GM23338 (cell line): ENCODE measurements at regions not wholly inside any gene's neighbourhood (a gene's known extent, or its start where the extent isn't known, plus 50 kb on each side); places are given as distances from the start of the nearest gene placed in this dataset.

ENCODE experiments used
- ATAC-seq: fragments of 200-7000 bp; cut with Tn5 transposase; 3 replicates; pipeline ENCODE4 v1.9.1; 2020
- DNase-seq: peaks from one replicate; pipeline ENCODE4 v3.0.0-alpha.2; 2015; ENCODE audit warnings: low spot score
- H2AFZ ChIP-seq: fragments of 200-600 bp; sonication (generic); 2 replicates; pipeline ENCODE4 v1.8.0; 2016; ENCODE audit warnings: antibody characterized with exemption, mild to moderate bottlenecking, moderate library complexity
- H3F3A ChIP-seq: fragments of 200-600 bp; sonication (generic); replicated peaks from 2 replicates; pipeline ENCODE4 v1.8.0; 2017; ENCODE audit warnings: antibody characterized with exemption, mixed run types, low read depth
- H3K27ac ChIP-seq: fragments of 200-600 bp; sonication (generic); 2 replicates; pipeline ENCODE4 v1.6.1; 2016; ENCODE audit warnings: low read depth
- H3K27me3 ChIP-seq: fragments of 200-600 bp; sonication (generic); 2 replicates; pipeline ENCODE4 v1.8.0; 2016; ENCODE audit warnings: mild to moderate bottlenecking, mixed run types, moderate library complexity; ENCODE audit not compliant: insufficient read depth
- H3K36me3 ChIP-seq: fragments of 200-600 bp; sonication (generic); 2 replicates; pipeline ENCODE4 v1.8.0; 2016; ENCODE audit warnings: mild to moderate bottlenecking; ENCODE audit not compliant: insufficient read depth
- H3K4me1 ChIP-seq: fragments of 200-600 bp; sonication (generic); 2 replicates; pipeline ENCODE4 v1.8.0; 2016; ENCODE audit warnings: mild to moderate bottlenecking, moderate library complexity; ENCODE audit not compliant: insufficient read depth
- H3K4me2 ChIP-seq: fragments of 200-600 bp; sonication (generic); 2 replicates; pipeline ENCODE4 v1.7.1; 2017; ENCODE audit warnings: mixed run types
- H3K4me3 ChIP-seq: fragments of 200-600 bp; sonication (generic); 2 replicates; pipeline ENCODE4 v1.6.1; 2016; ENCODE audit warnings: mixed run types
- H3K79me2 ChIP-seq: fragments of 200-600 bp; sonication (generic); replicated peaks from 2 replicates; pipeline ENCODE4 v1.8.0; 2017; ENCODE audit warnings: mild to moderate bottlenecking; ENCODE audit not compliant: insufficient read depth
- H3K9me2 ChIP-seq: fragments of 200-600 bp; sonication (generic); 2 replicates; pipeline ENCODE4 v1.8.0; 2017; ENCODE audit not compliant: insufficient read depth
- H4K20me1 ChIP-seq: fragments of 200-600 bp; sonication (generic); replicated peaks from 2 replicates; pipeline ENCODE4 v1.8.0; 2017; ENCODE audit warnings: mild to moderate bottlenecking; ENCODE audit not compliant: insufficient read depth
- H3K27ac Mint-ChIP-seq: 2 replicates; pipeline ENCODE4 v1.8.0; 2020; ENCODE audit warnings: inconsistent platforms, mild to moderate bottlenecking, moderate library complexity, mixed read lengths
- H3K27me3 Mint-ChIP-seq: 3 replicates; pipeline ENCODE4 v1.8.0; 2022; ENCODE audit warnings: low read depth, mild to moderate bottlenecking, moderate library complexity, mixed read lengths, inconsistent platforms; ENCODE audit not compliant: insufficient read depth, poor library complexity
- H3K36me3 Mint-ChIP-seq: 3 replicates; pipeline ENCODE4 v1.8.0; 2021; ENCODE audit warnings: low read depth, mild to moderate bottlenecking, inconsistent platforms, moderate library complexity, mixed read lengths
- H3K4me1 Mint-ChIP-seq: 3 replicates; pipeline ENCODE4 v1.8.0; 2020; ENCODE audit warnings: mild to moderate bottlenecking, inconsistent platforms, mixed read lengths
- H3K4me3 Mint-ChIP-seq: 3 replicates; pipeline ENCODE4 v1.8.0; 2021; ENCODE audit warnings: moderate library complexity, mild to moderate bottlenecking, inconsistent platforms, mixed read lengths
- H3K9me3 Mint-ChIP-seq: 3 replicates; pipeline ENCODE4 v1.8.0; 2020; ENCODE audit warnings: moderate library complexity, mild to moderate bottlenecking, inconsistent platforms, mixed read lengths
- JUNB ChIP-seq: IDR thresholded peaks from one replicate; pipeline ENCODE4 v1.6.1; 2016; ENCODE audit warnings: antibody characterized with exemption; ENCODE audit not compliant: unreplicated experiment
- NANOG ChIP-seq: IDR thresholded peaks from 2 replicates; pipeline ENCODE4 v1.6.1; 2016; ENCODE audit warnings: antibody characterized with exemption, borderline replicate concordance
- POLR2AphosphoS5 ChIP-seq: IDR thresholded peaks from 2 replicates; pipeline ENCODE4 v1.6.1; 2016; ENCODE audit warnings: antibody characterized with exemption, low read depth
- ZNF114 ChIP-seq: fragments of 250-450 bp; sonication (Bioruptor Pico); IDR thresholded peaks from 2 replicates; pipeline ENCODE4 v1.5.0; 2020; ENCODE audit warnings: mild to moderate bottlenecking, moderate library complexity
- ZNF331 ChIP-seq: fragments of 250-450 bp; sonication (Bioruptor Pico); IDR thresholded peaks from 2 replicates; pipeline ENCODE4 v1.5.0; 2020; ENCODE audit warnings: low read depth, mild to moderate bottlenecking, moderate library complexity
- TF ChIP-seq, protein P1 (sequence below): fragments of 250-450 bp; sonication (Bioruptor Pico); IDR thresholded peaks from 2 replicates; pipeline ENCODE4 v1.5.0; 2020; ENCODE audit warnings: mild to moderate bottlenecking, moderate library complexity
- TF ChIP-seq, protein P2 (sequence below): IDR thresholded peaks from one replicate; pipeline ENCODE4 v1.6.1; 2018; ENCODE audit warnings: antibody characterized with exemption; ENCODE audit not compliant: unreplicated experiment

DNA sequence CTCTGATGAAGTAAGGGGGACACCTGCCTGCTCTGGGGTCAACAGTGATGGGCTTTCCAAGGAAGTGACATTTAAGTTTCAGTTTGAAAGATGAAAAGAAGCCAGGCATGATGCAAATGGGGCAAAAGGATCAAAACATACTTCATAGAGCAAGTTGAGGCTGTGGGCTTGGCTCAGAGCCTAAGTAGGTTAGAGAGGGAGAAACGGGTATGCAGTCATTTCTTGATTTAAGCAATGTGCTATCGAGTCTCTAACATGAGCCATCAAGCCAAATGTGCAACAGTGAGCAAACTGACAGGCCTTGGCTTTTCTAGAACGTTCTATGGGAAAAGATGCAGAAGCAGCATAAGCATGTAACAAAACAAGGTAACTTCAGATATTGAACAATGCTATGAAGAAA is 80.6 kb downstream of the ADRB2 start (continued):
- TF ChIP-seq, protein P1, sequence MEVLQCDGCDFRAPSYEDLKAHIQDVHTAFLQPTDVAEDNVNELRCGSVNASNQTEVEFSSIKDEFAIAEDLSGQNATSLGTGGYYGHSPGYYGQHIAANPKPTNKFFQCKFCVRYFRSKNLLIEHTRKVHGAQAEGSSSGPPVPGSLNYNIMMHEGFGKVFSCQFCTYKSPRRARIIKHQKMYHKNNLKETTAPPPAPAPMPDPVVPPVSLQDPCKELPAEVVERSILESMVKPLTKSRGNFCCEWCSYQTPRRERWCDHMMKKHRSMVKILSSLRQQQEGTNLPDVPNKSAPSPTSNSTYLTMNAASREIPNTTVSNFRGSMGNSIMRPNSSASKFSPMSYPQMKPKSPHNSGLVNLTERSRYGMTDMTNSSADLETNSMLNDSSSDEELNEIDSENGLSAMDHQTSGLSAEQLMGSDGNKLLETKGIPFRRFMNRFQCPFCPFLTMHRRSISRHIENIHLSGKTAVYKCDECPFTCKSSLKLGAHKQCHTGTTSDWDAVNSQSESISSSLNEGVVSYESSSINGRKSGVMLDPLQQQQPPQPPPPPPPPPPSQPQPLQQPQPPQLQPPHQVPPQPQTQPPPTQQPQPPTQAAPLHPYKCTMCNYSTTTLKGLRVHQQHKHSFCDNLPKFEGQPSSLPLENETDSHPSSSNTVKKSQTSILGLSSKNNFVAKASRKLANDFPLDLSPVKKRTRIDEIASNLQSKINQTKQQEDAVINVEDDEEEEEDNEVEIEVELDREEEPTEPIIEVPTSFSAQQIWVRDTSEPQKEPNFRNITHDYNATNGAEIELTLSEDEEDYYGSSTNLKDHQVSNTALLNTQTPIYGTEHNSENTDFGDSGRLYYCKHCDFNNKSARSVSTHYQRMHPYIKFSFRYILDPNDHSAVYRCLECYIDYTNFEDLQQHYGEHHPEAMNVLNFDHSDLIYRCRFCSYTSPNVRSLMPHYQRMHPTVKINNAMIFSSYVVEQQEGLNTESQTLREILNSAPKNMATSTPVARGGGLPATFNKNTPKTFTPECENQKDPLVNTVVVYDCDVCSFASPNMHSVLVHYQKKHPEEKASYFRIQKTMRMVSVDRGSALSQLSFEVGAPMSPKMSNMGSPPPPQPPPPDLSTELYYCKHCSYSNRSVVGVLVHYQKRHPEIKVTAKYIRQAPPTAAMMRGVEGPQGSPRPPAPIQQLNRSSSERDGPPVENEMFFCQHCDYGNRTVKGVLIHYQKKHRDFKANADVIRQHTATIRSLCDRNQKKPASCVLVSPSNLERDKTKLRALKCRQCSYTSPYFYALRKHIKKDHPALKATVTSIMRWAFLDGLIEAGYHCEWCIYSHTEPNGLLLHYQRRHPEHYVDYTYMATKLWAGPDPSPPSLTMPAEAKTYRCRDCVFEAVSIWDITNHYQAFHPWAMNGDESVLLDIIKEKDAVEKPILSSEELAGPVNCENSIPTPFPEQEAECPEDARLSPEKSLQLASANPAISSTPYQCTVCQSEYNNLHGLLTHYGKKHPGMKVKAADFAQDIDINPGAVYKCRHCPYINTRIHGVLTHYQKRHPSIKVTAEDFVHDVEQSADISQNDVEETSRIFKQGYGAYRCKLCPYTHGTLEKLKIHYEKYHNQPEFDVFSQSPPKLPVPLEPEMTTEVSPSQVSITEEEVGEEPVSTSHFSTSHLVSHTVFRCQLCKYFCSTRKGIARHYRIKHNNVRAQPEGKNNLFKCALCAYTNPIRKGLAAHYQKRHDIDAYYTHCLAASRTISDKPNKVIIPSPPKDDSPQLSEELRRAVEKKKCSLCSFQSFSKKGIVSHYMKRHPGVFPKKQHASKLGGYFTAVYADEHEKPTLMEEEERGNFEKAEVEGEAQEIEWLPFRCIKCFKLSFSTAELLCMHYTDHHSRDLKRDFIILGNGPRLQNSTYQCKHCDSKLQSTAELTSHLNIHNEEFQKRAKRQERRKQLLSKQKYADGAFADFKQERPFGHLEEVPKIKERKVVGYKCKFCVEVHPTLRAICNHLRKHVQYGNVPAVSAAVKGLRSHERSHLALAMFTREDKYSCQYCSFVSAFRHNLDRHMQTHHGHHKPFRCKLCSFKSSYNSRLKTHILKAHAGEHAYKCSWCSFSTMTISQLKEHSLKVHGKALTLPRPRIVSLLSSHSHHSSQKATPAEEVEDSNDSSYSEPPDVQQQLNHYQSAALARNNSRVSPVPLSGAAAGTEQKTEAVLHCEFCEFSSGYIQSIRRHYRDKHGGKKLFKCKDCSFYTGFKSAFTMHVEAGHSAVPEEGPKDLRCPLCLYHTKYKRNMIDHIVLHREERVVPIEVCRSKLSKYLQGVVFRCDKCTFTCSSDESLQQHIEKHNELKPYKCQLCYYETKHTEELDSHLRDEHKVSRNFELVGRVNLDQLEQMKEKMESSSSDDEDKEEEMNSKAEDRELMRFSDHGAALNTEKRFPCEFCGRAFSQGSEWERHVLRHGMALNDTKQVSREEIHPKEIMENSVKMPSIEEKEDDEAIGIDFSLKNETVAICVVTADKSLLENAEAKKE: no peak
- TF ChIP-seq, protein P2, sequence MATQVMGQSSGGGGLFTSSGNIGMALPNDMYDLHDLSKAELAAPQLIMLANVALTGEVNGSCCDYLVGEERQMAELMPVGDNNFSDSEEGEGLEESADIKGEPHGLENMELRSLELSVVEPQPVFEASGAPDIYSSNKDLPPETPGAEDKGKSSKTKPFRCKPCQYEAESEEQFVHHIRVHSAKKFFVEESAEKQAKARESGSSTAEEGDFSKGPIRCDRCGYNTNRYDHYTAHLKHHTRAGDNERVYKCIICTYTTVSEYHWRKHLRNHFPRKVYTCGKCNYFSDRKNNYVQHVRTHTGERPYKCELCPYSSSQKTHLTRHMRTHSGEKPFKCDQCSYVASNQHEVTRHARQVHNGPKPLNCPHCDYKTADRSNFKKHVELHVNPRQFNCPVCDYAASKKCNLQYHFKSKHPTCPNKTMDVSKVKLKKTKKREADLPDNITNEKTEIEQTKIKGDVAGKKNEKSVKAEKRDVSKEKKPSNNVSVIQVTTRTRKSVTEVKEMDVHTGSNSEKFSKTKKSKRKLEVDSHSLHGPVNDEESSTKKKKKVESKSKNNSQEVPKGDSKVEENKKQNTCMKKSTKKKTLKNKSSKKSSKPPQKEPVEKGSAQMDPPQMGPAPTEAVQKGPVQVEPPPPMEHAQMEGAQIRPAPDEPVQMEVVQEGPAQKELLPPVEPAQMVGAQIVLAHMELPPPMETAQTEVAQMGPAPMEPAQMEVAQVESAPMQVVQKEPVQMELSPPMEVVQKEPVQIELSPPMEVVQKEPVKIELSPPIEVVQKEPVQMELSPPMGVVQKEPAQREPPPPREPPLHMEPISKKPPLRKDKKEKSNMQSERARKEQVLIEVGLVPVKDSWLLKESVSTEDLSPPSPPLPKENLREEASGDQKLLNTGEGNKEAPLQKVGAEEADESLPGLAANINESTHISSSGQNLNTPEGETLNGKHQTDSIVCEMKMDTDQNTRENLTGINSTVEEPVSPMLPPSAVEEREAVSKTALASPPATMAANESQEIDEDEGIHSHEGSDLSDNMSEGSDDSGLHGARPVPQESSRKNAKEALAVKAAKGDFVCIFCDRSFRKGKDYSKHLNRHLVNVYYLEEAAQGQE: no peak
- TF ChIP-seq POLR2AphosphoS5 (no peak), JUNB (no peak), ZNF331 (no peak), ZNF114 (CRISPR knock-in tag) (no peak)

DNA sequence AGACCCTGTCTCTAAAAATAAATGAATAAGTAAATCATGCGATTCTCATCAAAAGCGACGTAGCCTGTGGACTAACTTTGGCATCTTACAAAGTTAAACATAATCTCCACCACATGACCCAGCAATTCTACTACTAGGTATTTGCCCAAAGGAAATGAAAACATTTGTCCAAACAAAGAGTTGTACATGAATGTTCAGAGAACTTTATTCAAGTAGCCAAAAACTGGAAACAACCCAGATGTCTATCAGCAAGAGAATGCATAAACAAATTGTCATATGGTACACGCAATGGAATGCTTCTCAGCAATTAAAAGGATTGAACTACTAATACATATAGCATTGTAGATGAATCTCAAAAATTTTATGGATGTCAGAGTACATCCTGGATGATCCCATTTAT is 82.6 kb downstream of the ADRB2 start:
- Histone ChIP-seq H3K9me2 (no peaks in the 10 kb centered on the region), H3K4me1 (peaks cover 17% of the 10 kb centered on the region), H2AFZ (no peak overlapping the region), H3K27me3 (no peaks in the 10 kb centered on the region), H3K79me2 (no peaks in the 10 kb centered on the region), H3K4me3 (no peak overlapping the region), H4K20me1 (no peaks in the 10 kb centered on the region), H3F3A (no peaks in the 10 kb centered on the region), H3K36me3 (no peaks in the 10 kb centered on the region), H3K27ac (no peak overlapping the region), H3K4me2 (no peak overlapping the region)
- H3K9me3 Mint-ChIP-seq: no peaks in the 10 kb centered on the region
- no peak overlapping the region for H3K4me3 Mint-ChIP-seq
- DNase-seq (no peak), ATAC-seq (no peak)
- H3K27me3 Mint-ChIP-seq: peaks cover 2% of the 10 kb centered on the region
- H3K36me3 Mint-ChIP-seq: no peaks in the 10 kb centered on the region
- no peak overlapping the region for H3K27ac Mint-ChIP-seq
- peaks cover 28% of the 10 kb centered on the region for H3K4me1 Mint-ChIP-seq
- TF ChIP-seq, protein P1: no peak
- TF ChIP-seq ZNF114 (CRISPR knock-in tag) (no peak), POLR2AphosphoS5 (no peak), NANOG (no peak)
